ENCODE measurements at regions not wholly inside any gene's neighbourhood (a gene's known extent, or its start where the extent isn't known, plus 50 kb on each side); places are given as distances from the start of the nearest gene placed in this dataset.
A peak's percentile ranks its signal among the peaks of the same experiment; 100 is the strongest.

DNA sequence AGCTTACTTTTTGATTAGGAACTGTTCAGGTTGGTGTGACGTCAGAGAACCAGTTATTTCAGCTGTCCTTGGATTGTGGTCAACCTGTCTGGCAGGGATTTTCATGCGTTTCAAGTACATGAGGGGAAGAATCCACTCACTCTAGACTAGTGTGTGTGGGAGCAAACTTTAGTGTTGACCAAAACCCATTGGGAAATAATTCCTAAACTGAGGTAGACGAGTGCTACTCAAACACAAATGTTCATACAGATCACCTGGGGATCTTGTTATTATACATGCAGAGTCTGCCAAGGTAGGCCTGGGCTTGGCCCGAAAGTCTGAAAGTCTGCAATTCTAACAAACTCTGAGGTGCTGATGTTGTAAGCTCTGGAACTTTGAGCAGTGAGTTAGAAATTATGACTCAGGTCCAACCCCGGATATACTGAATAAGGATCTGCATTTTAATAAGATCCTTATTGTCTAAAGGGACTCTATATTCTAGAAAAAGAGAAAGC is 111.1 kb upstream of the CREB5 start:
- no peak overlapping the region for H3K27ac Mint-ChIP-seq
- no peak overlapping the region for H3K4me3 Mint-ChIP-seq
- no peak for ATAC-seq (replicated peaks)
- no peaks in the 10 kb centered on the region for H3K27me3 Mint-ChIP-seq
- H3K36me3 Mint-ChIP-seq (ENCODE audit: low read depth), result no peaks in the 10 kb centered on the region
- no peaks in the 10 kb centered on the region for H3K4me1 Mint-ChIP-seq
- no peaks in the 10 kb centered on the region for H3K9me3 Mint-ChIP-seq

DNA sequence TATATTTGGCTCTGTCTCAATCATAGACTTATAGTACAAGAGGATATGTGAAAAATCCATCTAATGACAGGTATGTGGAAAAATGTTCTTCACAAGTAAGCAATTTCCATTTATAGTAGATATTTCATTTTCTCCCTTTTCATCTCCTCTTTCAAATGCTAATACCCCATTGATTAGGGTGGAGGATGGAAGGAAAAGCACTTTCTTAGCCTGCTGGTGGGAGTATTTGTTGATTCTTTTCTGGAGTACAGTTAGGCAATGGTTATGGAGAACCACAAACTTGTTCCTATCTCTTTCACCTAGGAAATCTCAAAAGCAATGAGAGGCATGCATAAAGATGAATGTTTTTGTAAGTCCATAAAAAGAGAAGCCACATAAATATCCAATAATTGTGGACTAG is 108.0 kb upstream of the CREB5 start:
- H3K4me3 Mint-ChIP-seq, result no peak overlapping the region
- no peak for ATAC-seq (replicated peaks)
- H3K27ac Mint-ChIP-seq, result no peak overlapping the region
- no peaks in the 10 kb centered on the region for H3K36me3 Mint-ChIP-seq (ENCODE audit: low read depth)
- peaks cover 5% of the 10 kb centered on the region for H3K27me3 Mint-ChIP-seq
- no peaks in the 10 kb centered on the region for H3K4me1 Mint-ChIP-seq
- no peaks in the 10 kb centered on the region for H3K9me3 Mint-ChIP-seq

DNA sequence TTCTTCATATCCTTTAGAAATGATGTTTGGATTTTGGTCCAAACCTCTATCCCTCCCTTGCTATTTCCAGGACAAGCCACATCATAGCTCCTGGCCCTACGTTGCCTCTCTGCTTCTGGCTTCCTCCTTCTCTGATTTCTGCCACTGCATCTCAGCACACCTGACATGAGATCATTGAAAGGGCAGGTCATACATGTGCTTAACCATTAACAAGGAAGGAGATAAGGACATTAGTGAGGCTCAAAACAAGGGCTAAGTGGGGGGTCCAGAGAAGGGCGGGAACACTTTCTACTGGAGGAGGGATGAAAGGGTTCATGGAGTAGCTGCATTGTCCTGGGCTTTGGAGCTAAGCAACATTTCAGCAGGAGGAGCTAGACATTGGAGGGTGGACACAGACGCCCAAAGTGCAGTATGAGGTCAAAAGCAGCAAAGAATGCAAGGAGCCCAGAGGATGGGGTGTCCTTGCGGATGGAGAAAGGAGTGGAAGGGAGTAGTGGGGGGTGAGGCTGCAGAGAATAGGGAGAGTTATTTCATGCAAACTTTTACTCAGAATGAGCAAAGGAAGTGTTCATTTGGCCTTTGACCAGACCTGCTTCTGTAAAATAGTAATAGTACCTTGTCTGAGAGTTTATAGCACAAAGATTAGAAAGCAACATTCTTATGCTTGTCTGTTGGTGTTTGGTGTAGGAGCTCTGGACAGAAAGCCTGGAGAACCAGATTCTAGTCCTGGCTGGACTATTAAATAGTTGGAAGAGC is 102.4 kb upstream of the CREB5 start:
- Mint-ChIP-seq H3K4me1 (no peaks in the 10 kb centered on the region), H3K27me3 (peaks cover 34% of the 10 kb centered on the region), H3K4me3 (no peak overlapping the region), H3K27ac (no peak overlapping the region), H3K36me3 (ENCODE audit: low read depth) (no peaks in the 10 kb centered on the region), H3K9me3 (no peaks in the 10 kb centered on the region)
- no peak for ATAC-seq (replicated peaks)

DNA sequence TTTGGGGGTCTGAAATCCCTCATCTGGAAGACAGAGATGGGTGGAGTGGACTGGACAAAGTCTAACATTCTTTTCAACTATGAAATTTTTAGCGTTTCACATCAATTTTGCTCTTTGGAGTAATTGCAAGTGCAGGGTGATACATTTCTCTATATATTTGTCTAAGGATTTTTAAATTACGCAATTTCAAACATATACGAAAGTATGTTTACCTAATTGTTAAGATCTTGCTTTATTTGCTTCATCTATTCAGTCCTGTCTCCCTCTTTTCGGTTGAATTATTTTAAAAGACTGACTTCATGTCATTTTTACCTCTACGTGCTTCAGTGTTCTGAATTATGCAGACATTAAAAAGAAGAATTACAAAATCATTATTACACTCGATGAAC is 101.9 kb upstream of the CREB5 start:
- no peaks in the 10 kb centered on the region for H3K4me1 Mint-ChIP-seq
- H3K27ac Mint-ChIP-seq, result no peak overlapping the region
- peaks cover 36% of the 10 kb centered on the region for H3K27me3 Mint-ChIP-seq
- no peak overlapping the region for H3K4me3 Mint-ChIP-seq
- ATAC-seq (replicated peaks), result no peak
- no peaks in the 10 kb centered on the region for H3K36me3 Mint-ChIP-seq (ENCODE audit: low read depth)
- H3K9me3 Mint-ChIP-seq, result no peaks in the 10 kb centered on the region

DNA sequence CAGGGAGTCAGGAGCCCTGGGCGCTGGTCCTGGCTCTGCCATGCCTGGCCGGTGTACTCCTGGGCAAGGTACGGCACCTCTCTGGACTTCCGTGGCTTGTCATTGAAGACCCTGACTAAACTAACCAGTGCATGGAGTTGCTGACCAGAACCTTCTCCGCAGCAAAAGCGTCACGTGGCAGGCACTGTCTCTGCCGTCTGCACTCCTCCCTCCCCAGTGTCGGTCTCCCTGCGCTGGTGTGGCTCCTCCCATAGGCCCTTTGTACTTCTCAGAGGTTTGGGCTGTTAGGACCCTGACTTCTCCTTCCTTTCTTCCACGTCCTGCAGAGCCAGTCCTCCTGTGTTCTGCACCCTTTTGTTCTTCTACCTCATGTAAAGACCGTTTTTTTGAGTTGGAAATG is 100.6 kb upstream of the CREB5 start:
- Mint-ChIP-seq H3K9me3 (no peaks in the 10 kb centered on the region), H3K27ac (no peak overlapping the region), H3K4me1 (no peaks in the 10 kb centered on the region), H3K4me3 (no peak overlapping the region), H3K27me3 (peaks cover 40% of the 10 kb centered on the region), H3K36me3 (ENCODE audit: low read depth) (no peaks in the 10 kb centered on the region)
- ATAC-seq (replicated peaks), result no peak

DNA sequence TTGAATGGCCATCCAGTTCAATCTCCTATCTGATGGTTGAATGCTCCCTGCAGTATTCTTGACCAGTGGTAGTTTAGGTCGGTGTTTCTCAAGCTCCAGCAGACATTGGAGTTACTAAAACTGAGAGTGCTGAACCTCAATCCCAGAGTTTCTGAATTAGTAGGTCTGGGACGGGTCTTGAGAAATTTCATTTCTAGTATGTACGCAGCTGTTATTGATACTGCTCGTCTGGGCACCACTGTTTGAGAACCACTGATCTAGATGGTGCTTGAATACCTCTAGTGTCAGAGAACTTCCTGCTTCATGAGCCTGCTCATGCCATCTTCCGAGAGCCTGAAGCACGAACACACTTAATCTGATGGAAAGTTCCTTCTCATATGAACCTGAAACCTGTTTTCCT is 99.4 kb upstream of the CREB5 start:
- H3K27ac Mint-ChIP-seq, result no peak overlapping the region
- no peaks in the 10 kb centered on the region for H3K4me1 Mint-ChIP-seq
- no peaks in the 10 kb centered on the region for H3K36me3 Mint-ChIP-seq (ENCODE audit: low read depth)
- H3K27me3 Mint-ChIP-seq, result peaks cover 35% of the 10 kb centered on the region
- H3K9me3 Mint-ChIP-seq, result no peaks in the 10 kb centered on the region
- peak; percentile 56 for ATAC-seq (replicated peaks)
- no peak overlapping the region for H3K4me3 Mint-ChIP-seq

DNA sequence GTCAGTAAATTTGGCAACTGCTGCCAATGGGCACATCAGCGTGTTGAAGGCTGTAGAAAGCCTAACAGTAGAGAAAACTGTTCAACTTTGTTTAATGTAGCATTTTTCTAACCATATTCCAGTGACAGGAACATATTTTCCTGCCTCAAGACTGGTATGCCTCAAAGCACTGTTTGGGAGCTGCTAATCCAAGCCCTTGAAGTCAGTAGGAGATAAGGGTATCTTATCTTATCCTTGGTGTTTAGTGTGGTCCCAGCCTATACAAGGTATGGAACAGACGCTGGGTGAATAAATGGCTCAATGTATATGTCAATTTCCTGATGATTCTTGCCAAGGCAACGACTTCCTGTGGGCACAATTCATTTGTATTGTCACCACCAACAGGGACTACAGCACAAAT is 97.5 kb upstream of the CREB5 start:
- Mint-ChIP-seq H3K36me3 (ENCODE audit: low read depth) (no peaks in the 10 kb centered on the region), H3K9me3 (no peaks in the 10 kb centered on the region), H3K27me3 (peaks cover 34% of the 10 kb centered on the region), H3K27ac (no peak overlapping the region), H3K4me1 (no peaks in the 10 kb centered on the region), H3K4me3 (no peak overlapping the region)
- no peak for ATAC-seq (replicated peaks)

DNA sequence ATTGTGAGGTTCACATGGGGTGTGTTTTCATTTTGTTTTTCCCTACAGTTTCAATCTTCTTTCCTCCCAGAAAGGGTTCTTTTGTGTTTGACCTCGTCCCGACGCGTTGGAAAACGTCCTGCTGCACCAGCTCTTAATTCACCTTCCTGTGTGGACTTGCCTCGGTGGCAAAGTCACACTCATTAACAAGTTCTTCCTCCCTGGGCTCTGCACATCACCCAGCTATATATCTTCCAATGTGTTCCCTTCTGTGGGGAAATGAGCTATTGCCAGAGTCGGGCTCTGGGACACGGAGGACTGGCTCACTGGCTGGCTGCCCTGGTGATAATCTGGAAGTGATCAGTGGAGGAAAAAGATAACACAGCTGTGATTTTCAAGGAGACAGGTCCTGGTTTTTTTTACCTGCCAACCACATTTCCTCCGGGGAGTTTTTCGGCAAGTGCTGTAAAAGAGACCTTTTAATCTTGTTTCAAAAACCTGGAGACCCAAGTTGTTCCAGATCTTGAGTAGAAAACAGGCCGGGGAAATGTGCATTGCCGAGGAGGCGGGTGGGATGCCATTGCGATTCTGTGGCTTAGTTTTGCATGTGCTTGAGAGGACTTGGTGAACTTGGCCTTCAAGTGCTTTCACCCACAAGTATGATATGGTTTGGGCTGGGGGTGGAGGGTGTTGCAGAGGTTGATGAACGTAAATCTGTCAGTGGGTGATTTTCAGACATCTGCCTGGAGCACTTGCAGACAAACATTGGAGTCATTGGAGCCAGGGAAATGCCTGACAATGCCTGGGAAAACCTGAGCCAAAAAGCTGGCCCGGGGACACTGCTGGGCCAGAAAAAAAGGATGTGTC is 96.5 kb upstream of the CREB5 start:
- Mint-ChIP-seq H3K4me3 (no peak overlapping the region), H3K27ac (no peak overlapping the region), H3K9me3 (no peaks in the 10 kb centered on the region), H3K4me1 (no peaks in the 10 kb centered on the region), H3K36me3 (ENCODE audit: low read depth) (no peaks in the 10 kb centered on the region), H3K27me3 (peaks cover 35% of the 10 kb centered on the region)
- no peak for ATAC-seq (replicated peaks)

DNA sequence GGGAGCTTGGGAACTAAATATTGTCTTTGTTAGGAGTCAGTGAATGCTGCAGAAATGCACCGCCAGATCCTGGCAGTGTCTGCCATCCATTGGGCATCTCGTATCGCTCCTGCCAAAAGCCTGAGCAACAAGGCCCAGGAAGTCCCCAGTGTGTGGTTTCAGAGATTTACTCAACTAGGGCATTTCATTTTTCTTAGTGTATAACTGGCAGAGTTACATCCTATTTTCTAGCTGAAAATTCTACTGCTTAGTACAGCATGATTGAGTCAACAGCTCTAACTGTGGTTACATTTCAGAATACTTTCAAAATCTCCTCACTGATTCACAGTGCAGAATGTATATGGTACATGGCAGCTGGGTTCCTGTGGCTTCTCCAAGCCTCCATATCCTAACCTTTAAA is 95.8 kb upstream of the CREB5 start:
- H3K36me3 Mint-ChIP-seq (ENCODE audit: low read depth), result no peaks in the 10 kb centered on the region
- no peaks in the 10 kb centered on the region for H3K9me3 Mint-ChIP-seq
- peaks cover 31% of the 10 kb centered on the region for H3K27me3 Mint-ChIP-seq
- no peak overlapping the region for H3K27ac Mint-ChIP-seq
- no peaks in the 10 kb centered on the region for H3K4me1 Mint-ChIP-seq
- no peak overlapping the region for H3K4me3 Mint-ChIP-seq
- peak; percentile 87 for ATAC-seq (replicated peaks)

DNA sequence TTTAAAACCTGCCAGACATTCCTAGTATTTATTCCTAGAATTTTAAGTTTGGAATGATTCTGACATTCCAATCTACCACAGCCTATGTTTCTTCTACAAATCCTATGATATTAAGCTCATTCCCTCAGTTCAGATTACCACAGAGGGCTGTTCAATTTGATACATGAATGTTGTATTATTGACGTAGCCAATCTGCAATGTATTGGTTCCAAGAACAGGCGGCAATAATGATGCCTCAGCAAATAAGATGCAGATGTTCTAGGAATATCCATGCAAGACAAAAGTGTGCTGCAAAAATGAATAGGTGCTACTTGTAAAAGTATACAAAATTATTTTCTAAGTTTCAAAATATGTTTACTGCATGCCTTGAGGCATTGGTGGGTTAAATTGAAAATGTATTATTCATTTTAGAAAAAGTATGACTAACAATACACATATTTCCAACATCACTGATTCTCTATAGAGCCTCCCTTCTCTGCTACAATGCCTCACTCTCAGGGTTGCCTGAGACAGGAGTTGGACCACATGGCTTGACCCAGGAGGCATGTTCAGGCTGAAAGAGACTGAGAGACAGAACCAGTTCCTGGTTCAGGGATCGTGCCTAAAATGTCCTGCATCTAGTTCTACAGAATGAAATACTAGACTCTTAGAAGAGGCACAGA is 94.1 kb upstream of the CREB5 start:
- H3K27ac Mint-ChIP-seq, result no peak overlapping the region
- no peaks in the 10 kb centered on the region for H3K4me1 Mint-ChIP-seq
- peak; percentile 48 for ATAC-seq (replicated peaks)
- no peaks in the 10 kb centered on the region for H3K9me3 Mint-ChIP-seq
- H3K36me3 Mint-ChIP-seq (ENCODE audit: low read depth), result no peaks in the 10 kb centered on the region
- peaks cover 21% of the 10 kb centered on the region for H3K27me3 Mint-ChIP-seq
- no peak overlapping the region for H3K4me3 Mint-ChIP-seq

DNA sequence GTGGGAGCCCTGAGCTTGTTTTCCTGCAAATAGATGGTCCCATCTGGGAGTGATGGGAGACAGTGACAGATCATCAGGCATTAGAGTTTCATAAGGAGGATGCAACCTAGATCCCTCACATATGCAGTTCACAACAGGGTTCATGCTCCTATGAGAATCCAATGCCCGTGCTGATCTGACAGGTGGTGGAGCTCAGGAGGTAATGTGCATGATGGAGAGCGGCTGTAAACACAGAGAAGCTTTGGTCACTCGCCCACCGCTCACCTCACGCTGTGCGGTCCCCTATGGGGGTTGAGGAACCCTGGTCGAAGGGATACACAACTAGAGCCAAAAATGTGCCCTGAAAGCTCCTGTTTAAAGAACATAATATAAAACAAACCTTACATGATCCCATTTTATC is 88.5 kb upstream of the CREB5 start:
- ATAC-seq (replicated peaks), result no peak
- Mint-ChIP-seq H3K27ac (no peak overlapping the region), H3K4me1 (peaks cover 5% of the 10 kb centered on the region), H3K4me3 (no peak overlapping the region), H3K27me3 (peaks cover 5% of the 10 kb centered on the region), H3K9me3 (no peaks in the 10 kb centered on the region), H3K36me3 (ENCODE audit: low read depth) (no peaks in the 10 kb centered on the region)

DNA sequence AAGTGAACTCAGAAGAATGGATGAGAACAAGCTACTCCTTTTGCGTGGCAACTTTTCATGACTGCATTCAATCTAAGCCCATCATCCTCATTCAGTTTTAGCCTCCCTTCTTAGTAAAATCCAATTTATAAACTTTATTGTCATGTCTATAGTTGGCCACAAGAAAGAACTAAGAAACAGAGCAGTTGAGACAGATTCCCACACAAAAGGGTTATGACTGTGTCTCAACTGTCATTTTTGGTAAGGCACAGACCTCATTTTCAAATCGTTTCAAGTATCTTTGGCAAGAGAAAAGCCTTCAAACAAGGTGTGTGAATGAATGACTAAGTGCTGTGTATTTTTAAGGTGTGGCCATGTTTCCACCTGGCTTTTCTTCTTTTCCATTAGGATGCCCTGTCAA is 84.2 kb upstream of the CREB5 start:
- Mint-ChIP-seq H3K9me3 (no peaks in the 10 kb centered on the region), H3K4me3 (no peak overlapping the region), H3K27me3 (peaks cover 3% of the 10 kb centered on the region), H3K36me3 (ENCODE audit: low read depth) (no peaks in the 10 kb centered on the region), H3K27ac (no peak overlapping the region), H3K4me1 (peaks cover 14% of the 10 kb centered on the region)
- peak; percentile 42 for ATAC-seq (replicated peaks)

DNA sequence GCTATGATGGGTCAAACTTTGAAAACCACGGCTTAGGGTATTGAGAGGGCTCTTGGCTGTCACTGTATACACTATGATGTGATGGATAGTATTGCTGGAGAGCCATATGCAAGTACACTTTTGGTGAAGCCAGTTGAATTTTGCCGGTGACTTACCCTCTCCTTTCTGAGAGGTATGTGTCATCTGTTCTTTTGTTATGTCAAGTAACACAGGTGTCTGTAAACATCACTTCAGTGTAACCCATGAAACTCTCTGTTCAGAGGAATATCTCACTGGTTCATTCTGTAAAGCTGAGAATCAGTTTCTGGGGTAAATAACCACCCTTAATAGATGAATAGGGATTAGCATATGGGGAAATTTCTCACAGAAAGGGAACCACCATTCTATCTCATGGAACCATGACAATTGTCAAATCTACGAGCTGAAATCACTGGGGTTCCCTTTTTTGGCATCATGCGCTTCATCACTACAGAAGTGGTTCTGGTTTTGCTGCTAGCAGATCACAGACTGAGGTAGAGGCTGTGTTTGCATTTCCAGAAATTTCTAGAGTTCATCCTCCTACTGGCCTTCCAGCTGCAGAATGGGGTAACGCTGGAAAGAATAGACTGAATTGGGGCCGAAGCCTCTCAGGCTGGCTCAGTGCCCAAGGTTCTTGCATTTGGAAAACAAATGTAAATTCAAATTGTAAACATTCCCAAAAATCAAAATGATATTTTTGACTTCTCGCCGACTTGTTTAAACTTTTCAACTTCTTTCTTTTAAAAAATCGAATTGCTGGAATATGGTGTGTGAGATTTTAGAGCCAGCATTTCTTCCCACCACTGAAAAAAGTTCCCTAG is 83.3 kb upstream of the CREB5 start:
- Mint-ChIP-seq H3K4me3 (no peak overlapping the region), H3K27me3 (peaks cover 3% of the 10 kb centered on the region), H3K9me3 (no peaks in the 10 kb centered on the region), H3K4me1 (peaks cover 14% of the 10 kb centered on the region), H3K27ac (no peak overlapping the region), H3K36me3 (ENCODE audit: low read depth) (no peaks in the 10 kb centered on the region)
- peak; percentile 36 for ATAC-seq (replicated peaks)

All from activated T-helper 17 cell treated with anti-CD3 and anti-CD28 coated beads, Interleukin-2, amount 50 U/mL, for 72 hours (primary cell).